Endothelial cell of umbilical vein (primary cell): ENCODE measurements at regions not wholly inside any gene's neighbourhood (a gene's known extent, or its start where the extent isn't known, plus 50 kb on each side); places are given as distances from the start of the nearest gene placed in this dataset.

Experiments
- BruUV-seq: library from RNA; stranded (reverse); fragments of 400-500 nt; replicated peaks from 2 replicates; lab custom pipeline; 2021; lab: Mats Ljungman, UMichigan
- CTCF ChIA-PET: fragments of 300-600, 350-600 bp; sonication (Branson Sonifier 250); formaldehyde crosslinking; loops from one replicate; lab custom pipeline; 2021; ENCODE audit warnings: antibody characterized with exemption, inconsistent platforms; lab: Charles Lee
- POLR2A ChIA-PET: fragments of 300-600, 350-600 bp; sonication (Branson Sonifier 250); formaldehyde crosslinking; loops from one replicate; lab custom pipeline; 2021; ENCODE audit warnings: antibody characterized with exemption, inconsistent platforms; lab: Charles Lee
- DNase-seq: peaks from one replicate; pipeline ENCODE4 v3.0.0-alpha.2; 2011; ENCODE audit warnings: low read depth, low spot score
- FAIRE-seq: peaks from 2 replicates; lab custom pipeline; 2011; peaks lifted over from hg19 to GRCh38; lab: Jason Lieb, UNC
- H2AFZ ChIP-seq: 2 replicates; pipeline ENCODE4 v1.6.0; 2012; ENCODE audit warnings: low read depth, low read length, control low read depth, inconsistent platforms
- H3K27ac ChIP-seq: 2 replicates; pipeline ENCODE4 v1.5.1; 2011; ENCODE audit warnings: low read depth, mild to moderate bottlenecking, control low read depth, low read length, moderate library complexity; ENCODE audit not compliant: insufficient read depth
- H3K27me3 ChIP-seq, 2 experiments: 2 replicates each; pipeline versions ENCODE4 v1.6.0 to v1.6.1; 2011; ENCODE audit warnings: low read length in 2 of 2, mixed read lengths in 1 of 2; ENCODE audit not compliant: control insufficient read depth in 2 of 2, insufficient read depth in 2 of 2
- H3K36me3 ChIP-seq, 2 experiments: 2 replicates in 1 of 2; 3 replicates in 1 of 2; pipeline ENCODE4 v1.5.1; 2011; ENCODE audit warnings: low read length in 2 of 2, mild to moderate bottlenecking in 1 of 2, moderate library complexity in 1 of 2; ENCODE audit not compliant: control insufficient read depth in 2 of 2, insufficient read depth in 2 of 2; ENCODE audit errors: extremely low read depth in 1 of 2
- H3K4me1 ChIP-seq: 3 replicates; pipeline ENCODE4 v1.5.1; 2011; ENCODE audit warnings: mild to moderate bottlenecking, low read length; ENCODE audit not compliant: control insufficient read depth, insufficient read depth; ENCODE audit errors: extremely low read depth
- H3K4me2 ChIP-seq: 2 replicates; pipeline ENCODE4 v1.6.1; 2011; ENCODE audit warnings: low read length, control low read depth, mixed read lengths; ENCODE audit not compliant: insufficient read depth
- H3K4me3 ChIP-seq, 3 experiments: fragments of 200-600 bp in 1 of 3; sonication (generic), shearing (Covaris generic) in 1 of 3; replicated peaks in 1 of 3; 2 replicates each; pipeline ENCODE4 v1.5.1; 2011 to 2016; ENCODE audit warnings: control low read depth in 3 of 3, low read length in 3 of 3, mild to moderate bottlenecking in 2 of 3, inconsistent platforms in 1 of 3, low read depth in 1 of 3, moderate library complexity in 1 of 3; ENCODE audit not compliant: insufficient read depth in 1 of 3
- H3K79me2 ChIP-seq: 2 replicates; pipeline ENCODE4 v1.6.0; 2012; ENCODE audit warnings: low read length, inconsistent platforms; ENCODE audit not compliant: control insufficient read depth, insufficient read depth
- H3K9ac ChIP-seq: replicated peaks from 2 replicates; pipeline ENCODE3; 2011; ENCODE audit warnings: low read length, control low read depth; ENCODE audit not compliant: insufficient read depth; ENCODE audit errors: extremely low read depth
- H3K9me1 ChIP-seq: replicated peaks from 3 replicates; pipeline ENCODE4 v1.6.0; 2011; ENCODE audit warnings: mild to moderate bottlenecking, low read length; ENCODE audit not compliant: control insufficient read depth, insufficient read depth; ENCODE audit errors: extremely low read depth
- H3K9me3 ChIP-seq: replicated peaks from 2 replicates; pipeline ENCODE4 v1.5.1; 2012; ENCODE audit warnings: low read length, inconsistent platforms; ENCODE audit not compliant: control insufficient read depth, insufficient read depth
- H4K20me1 ChIP-seq: replicated peaks from 2 replicates; pipeline ENCODE3; 2011; ENCODE audit warnings: mild to moderate bottlenecking, low read length; ENCODE audit not compliant: control insufficient read depth, insufficient read depth; ENCODE audit errors: extremely low read depth
- EZH2 ChIP-seq: IDR thresholded peaks from 2 replicates; pipeline ENCODE4 v1.6.1; 2012; ENCODE audit warnings: borderline replicate concordance, low read depth, mild to moderate bottlenecking, moderate library complexity, low read length, inconsistent platforms; ENCODE audit not compliant: severe bottlenecking
- FOS ChIP-seq: IDR thresholded peaks from 2 replicates; pipeline ENCODE4 v1.6.1; 2011; ENCODE audit warnings: mild to moderate bottlenecking, low read length, moderate library complexity, borderline replicate concordance; ENCODE audit not compliant: insufficient read depth
- GATA2 ChIP-seq: IDR thresholded peaks from 2 replicates; pipeline ENCODE4 v1.7.0; 2011; ENCODE audit warnings: low read depth, mild to moderate bottlenecking, moderate library complexity, mixed read lengths, low read length; ENCODE audit not compliant: insufficient read length, insufficient read depth
- JUN ChIP-seq: IDR thresholded peaks from 2 replicates; pipeline ENCODE4 v1.6.1; 2011; ENCODE audit warnings: borderline replicate concordance, low read depth; ENCODE audit not compliant: insufficient read length, insufficient read depth
- MYC ChIP-seq: IDR thresholded peaks from one replicate; pipeline ENCODE4 v1.6.1; 2011; ENCODE audit warnings: mild to moderate bottlenecking, low read depth, low read length
- POLR2A ChIP-seq: IDR thresholded peaks from 2 replicates; pipeline ENCODE4 v1.6.1; 2012; ENCODE audit warnings: low read depth, mild to moderate bottlenecking, control low read depth, low read length
- POLR2AphosphoS5 ChIP-seq: IDR thresholded peaks from 2 replicates; pipeline ENCODE4 v1.6.1; 2012; ENCODE audit warnings: low read depth, mild to moderate bottlenecking, control low read depth, low read length, moderate library complexity; ENCODE audit not compliant: insufficient read depth
- dilution Hi-C: fragments of 300-500 bp; cut with MboI; formaldehyde crosslinking; loops from one replicate; pipeline ENCODE4 v1.15.0; 2019; ENCODE audit warnings: low sequenced_read_pairs; ENCODE audit not compliant: extremely low pct_ligation_motif_present
- intact Hi-C: fragments of 100-400 bp; cut with micrococcal nuclease; formaldehyde crosslinking; loops from one replicate; pipeline ENCODE4 v1.10.0; 2022
- TF ChIP-seq, protein P1 (sequence below), 2 donors: IDR thresholded peaks; 1 replicate in 1 of 2; 2 replicates in 1 of 2; pipeline ENCODE4 v1.5.1; 2011; ENCODE audit warnings: low read length in 2 of 2, mild to moderate bottlenecking in 2 of 2, moderate library complexity in 2 of 2, control low read depth in 1 of 2, inconsistent platforms in 1 of 2, low read depth in 1 of 2; ENCODE audit not compliant: insufficient read depth in 1 of 2; ENCODE audit errors: extremely low read depth in 1 of 2
- TF ChIP-seq, protein P2 (sequence below): IDR thresholded peaks from 2 replicates; pipeline ENCODE4 v1.6.1; 2011; ENCODE audit not compliant: insufficient read depth, insufficient read length

DNA sequence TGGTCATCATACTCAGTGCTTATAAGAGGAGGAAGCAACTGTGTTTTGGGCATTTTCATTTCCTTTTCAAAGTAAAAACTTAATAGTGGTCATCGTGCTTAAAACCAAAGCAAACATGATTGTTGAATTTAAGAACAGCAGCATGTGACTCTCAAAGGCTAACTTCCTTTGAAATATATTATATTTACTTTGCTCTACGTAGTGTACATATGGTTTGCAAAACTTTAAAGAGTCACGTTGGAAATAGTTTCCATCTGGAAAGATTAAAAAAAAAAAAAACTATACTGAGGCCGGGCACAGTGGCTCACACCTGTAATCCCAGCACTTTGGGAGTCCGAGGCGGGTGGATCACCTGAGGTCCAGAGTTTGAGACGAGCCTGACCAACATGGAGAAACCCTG is 367.9 kb upstream of the BCHE start:
- BruUV-seq, result no TSS peak
- H3K9ac ChIP-seq, result no peak overlapping the region
- DNase-seq, result no peak
- TF ChIP-seq, protein P1, sequence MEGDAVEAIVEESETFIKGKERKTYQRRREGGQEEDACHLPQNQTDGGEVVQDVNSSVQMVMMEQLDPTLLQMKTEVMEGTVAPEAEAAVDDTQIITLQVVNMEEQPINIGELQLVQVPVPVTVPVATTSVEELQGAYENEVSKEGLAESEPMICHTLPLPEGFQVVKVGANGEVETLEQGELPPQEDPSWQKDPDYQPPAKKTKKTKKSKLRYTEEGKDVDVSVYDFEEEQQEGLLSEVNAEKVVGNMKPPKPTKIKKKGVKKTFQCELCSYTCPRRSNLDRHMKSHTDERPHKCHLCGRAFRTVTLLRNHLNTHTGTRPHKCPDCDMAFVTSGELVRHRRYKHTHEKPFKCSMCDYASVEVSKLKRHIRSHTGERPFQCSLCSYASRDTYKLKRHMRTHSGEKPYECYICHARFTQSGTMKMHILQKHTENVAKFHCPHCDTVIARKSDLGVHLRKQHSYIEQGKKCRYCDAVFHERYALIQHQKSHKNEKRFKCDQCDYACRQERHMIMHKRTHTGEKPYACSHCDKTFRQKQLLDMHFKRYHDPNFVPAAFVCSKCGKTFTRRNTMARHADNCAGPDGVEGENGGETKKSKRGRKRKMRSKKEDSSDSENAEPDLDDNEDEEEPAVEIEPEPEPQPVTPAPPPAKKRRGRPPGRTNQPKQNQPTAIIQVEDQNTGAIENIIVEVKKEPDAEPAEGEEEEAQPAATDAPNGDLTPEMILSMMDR (IDR thresholded peaks at IDR 0.05; ENCODE audit: extremely low read depth in 1 of 2, insufficient read depth in 1 of 2, low read depth in 1 of 2, low read length in 2 of 2), result no peak
- TF ChIP-seq, protein P2, sequence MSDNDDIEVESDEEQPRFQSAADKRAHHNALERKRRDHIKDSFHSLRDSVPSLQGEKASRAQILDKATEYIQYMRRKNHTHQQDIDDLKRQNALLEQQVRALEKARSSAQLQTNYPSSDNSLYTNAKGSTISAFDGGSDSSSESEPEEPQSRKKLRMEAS, result no peak
- TF ChIP-seq JUN (no peak), MYC (no peak), POLR2A (no peak), GATA2 (no peak), EZH2 (no peak), POLR2AphosphoS5 (no peak), FOS (no peak)
- intact Hi-C loops, result no loop called here
- no peak overlapping the region for H3K4me3 ChIP-seq
- no peak overlapping the region for H3K27ac ChIP-seq
- H3K4me2 ChIP-seq, result no peak overlapping the region
- H3K79me2 ChIP-seq, result no peaks in the 10 kb centered on the region
- no peaks in the 10 kb centered on the region for H3K27me3 ChIP-seq
- dilution Hi-C loops, result no loop called here
- CTCF ChIA-PET, result no interaction called here
- FAIRE-seq, result no peak
- H3K9me1 ChIP-seq, result no peaks in the 10 kb centered on the region
- POLR2A ChIA-PET, result no interaction called here
- H3K4me1 ChIP-seq, result no peaks in the 10 kb centered on the region
- H2AFZ ChIP-seq, result no peak overlapping the region
- H3K9me3 ChIP-seq, result no peaks in the 10 kb centered on the region
- H4K20me1 ChIP-seq, result no peaks in the 10 kb centered on the region
- H3K36me3 ChIP-seq, result no peaks in the 10 kb centered on the region
